ENCODE measurements at regions not wholly inside any gene's neighbourhood (a gene's known extent, or its start where the extent isn't known, plus 50 kb on each side); places are given as distances from the start of the nearest gene placed in this dataset.
A peak's percentile ranks its signal among the peaks of the same experiment; 100 is the strongest.
"Not testable (repeated sequence)": the region's sequence is repeated elsewhere in the genome, so short reads cannot be mapped to it uniquely, and the experiment has no call there.

DNA sequence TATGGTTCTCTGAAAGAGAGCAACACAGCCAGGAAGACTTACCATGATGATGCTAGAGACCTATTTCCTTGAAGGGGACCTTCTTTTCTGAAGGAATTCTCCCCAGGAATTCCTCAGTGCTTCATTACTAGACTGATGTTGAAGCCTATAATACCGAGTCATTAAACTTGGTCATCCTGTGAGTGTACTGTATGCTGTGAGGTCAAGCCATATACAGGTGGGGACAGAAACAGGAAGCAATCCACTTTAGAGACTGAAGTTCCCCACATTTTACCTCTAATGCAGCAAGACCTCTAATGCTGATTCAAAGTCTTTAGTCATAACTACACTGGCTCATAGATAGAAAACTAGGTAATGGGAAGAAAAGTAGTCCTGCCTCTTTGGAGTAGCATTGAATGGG is 77.1 kb upstream of the RASEF start:
- ATAC-seq (no peak), DNase-seq (ENCODE audit: low spot score) (no peak)

DNA sequence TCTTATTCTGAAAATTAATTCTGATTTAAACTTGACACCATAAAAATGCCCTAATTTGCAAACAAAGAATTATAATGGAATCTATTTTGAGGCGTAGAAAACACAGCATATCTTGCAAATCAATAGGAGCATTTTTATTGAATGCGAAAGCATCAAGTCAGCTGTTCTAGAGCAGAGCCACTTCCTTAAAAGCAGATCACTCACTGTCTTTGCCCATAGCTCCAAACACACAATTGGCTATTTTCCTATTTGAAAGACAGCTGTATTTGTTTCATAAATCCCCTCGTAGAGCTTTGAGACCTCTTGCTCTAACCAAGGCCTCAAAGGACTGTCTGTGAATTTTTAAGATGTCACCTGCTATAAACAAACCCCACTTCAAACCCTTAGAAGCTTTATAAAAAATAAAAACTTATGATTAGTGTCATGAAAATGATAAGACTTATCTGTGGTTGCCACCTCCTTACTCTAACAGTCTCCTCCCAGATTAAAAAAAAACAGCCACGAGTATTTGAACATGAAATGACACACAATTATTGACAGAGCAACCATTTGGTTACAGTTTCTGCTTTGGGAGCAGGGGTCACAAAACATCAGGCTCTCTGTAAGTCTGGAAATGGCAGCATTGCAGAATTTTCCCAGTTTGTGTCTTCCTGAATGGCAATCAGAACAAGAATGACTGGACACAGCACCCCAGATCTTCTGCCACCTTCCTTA is 75.6 kb upstream of the RASEF start:
- peak; percentile 52 for ATAC-seq
- DNase-seq (ENCODE audit: low spot score) = no peak

DNA sequence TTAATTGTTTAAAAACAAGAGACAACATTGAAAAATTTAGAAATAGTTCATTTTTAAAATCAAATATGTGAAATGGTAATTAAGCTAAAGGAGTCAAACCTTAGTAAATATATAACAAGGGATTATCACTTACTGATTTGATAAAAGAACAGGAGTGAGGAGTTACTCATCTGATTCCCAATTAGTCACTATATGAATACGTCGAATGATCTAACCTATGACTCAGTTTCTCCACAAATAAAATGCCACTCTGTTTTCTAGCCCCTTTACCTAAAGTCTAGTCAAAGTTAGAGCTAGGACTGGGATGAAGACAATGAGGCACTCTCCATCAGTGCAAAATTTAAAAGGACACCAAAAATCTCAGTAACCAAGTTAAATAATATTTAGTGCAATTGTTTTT is 70.4 kb upstream of the RASEF start:
- ATAC-seq (no peak), DNase-seq (ENCODE audit: low spot score) (no peak)

DNA sequence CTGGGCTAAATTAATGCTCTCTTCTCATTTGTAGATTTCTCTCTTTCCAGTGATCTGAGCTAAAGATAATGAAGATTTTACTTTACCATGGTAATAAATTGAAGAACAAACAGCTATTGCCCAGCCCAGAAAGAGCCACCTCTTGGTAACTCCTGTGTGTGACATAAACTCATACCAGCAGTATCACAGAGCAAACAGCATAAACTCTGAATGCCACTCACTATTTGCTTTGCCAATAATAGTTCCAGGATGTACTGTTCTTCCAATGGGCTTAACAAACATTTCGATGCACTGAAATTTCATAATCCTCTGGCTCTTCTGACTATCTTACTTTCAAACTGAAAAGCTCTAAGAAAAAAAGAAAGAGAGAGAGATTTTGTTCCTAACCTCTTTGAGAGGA is 69.8 kb upstream of the RASEF start:
- ATAC-seq (peak; percentile 99), DNase-seq (ENCODE audit: low spot score) (no peak)

DNA sequence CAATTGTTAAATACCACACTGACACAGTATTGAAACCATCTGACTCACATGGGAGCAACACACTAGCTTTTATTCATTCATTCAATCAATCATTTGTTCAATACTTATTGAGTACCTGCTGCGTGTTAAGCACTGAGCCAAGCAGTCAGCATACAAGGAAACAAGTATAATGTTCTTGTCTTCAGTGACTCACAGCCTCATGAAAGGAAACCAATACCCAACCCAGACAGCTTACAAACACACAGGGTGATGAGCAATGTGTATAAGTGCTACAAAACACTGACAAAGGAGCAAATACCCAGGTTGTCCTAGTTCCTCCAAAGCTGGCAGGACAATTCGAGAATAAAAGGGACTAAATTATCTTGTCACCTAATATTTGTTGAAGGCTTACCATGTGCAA is 67.6 kb upstream of the RASEF start:
- ATAC-seq (no peak), DNase-seq (ENCODE audit: low spot score) (no peak)

DNA sequence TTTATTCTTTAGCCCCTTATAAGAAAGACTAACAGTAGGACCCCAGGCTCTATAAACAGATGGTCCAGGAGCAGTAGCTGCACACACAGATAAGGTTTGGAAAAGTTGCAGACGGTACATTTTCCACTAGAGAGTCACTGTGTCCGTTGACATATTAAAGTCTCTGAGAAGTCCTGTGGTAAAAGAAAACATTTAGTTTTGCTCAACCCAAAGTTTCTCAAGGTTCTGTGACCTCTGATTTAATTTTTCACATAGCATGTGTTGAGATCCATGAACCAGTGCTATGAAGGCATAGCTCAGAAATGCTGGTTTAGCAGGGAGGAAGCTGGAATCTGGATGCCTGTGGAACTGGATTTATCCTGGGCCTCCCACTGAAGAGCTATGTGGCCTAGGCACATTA is 62.7 kb upstream of the RASEF start:
- DNase-seq (ENCODE audit: low spot score) (no peak), ATAC-seq (no peak)

DNA sequence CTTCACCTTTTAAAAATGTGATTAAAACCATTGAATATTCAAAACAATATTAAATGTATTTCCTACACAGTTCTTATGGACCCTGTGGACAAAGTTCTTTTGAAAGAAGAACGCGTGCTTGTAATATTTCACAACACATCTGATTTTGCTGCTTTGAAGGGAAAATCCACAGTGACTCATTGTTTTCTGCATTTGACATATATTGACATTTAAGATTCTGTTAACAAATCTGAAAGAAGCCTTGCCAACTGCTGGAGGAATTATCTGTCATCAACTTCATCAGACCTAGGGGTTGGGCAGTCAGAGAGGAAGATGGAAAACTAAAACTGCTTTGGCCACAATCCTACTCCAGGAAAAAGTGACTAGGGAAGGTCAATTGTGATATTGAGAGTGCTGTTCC is 56.9 kb upstream of the RASEF start:
- DNase-seq (ENCODE audit: low spot score) = no peak

DNA sequence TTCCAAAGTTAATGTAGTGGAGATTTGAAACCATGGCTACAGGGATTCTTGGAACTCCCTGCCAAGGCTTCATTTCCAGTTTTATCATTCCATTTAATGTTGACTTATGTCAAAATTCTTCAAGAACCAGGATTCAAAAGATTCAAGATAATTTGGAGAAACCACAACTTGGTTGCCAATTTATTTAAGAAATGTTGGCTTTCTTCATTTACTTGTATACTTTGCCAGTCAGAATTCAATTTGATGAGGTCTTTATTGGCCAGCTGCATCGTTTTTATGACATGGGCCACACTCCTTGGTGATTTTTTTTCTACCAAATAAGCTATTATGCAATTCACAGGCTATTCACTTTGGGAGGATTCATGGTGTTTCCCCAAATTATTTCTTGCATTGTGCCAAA is 53.1 kb upstream of the RASEF start:
- ATAC-seq (no peak), DNase-seq (ENCODE audit: low spot score) (no peak)

More for the DNA sequence above, 56.9 kb upstream of the RASEF start:
- peak; percentile 29 for ATAC-seq

DNA sequence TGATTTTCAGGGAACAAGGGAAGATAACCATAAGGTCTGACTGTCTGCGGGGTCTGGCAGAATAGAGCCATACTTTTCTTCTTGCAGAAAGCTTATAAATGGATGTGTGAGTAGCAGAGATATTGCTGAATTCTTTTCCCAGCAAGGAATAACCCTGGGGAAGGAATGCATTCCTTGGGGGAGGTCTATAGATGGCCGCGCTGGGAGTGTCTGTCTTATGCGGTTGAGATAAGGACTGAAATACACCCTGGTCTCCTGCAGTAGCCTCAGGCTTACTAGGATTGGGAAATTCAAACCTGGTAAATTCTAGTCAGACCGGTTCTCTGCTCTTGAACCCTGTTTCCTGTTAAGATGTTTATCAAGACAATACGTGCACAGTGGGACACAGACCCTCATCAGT is 50.5 kb upstream of the RASEF start:
- ATAC-seq; DNase-seq (ENCODE audit: low spot score): not testable (repeated sequence)
